GM18868 (cell line): ENCODE measurements at regions not wholly inside any gene's neighbourhood (a gene's known extent, or its start where the extent isn't known, plus 50 kb on each side); places are given as distances from the start of the nearest gene placed in this dataset.

Experiments
- ATAC-seq: cut with Tn5 transposase; IDR thresholded peaks from one replicate; pipeline ENCODE4 v1.9.1; 2021; ENCODE audit warnings: mild to moderate bottlenecking, moderate library complexity; ENCODE audit not compliant: unreplicated experiment

DNA sequence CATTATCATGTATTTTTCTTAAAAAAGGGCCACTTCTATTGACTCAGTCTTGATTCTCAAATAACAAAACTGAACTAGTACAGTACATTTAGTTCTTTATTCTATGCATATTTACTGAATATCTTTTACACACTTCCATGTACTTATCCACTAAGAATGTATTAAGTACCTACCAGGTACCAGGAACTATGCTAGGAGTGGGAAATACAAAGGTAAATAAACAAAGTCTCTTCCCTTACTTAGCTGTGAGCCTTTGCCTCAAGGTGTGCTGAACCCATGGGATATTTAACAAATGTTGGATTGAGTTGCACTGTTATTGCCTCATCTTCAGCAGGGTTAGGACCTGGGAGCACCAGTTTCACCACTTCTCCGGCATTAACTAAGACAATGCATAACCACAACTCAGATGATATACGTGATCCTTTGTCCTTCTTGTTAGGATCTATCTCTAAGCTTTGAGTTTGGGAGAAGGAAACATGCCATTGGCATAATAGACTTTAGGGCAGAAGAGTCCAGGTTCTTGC, 533.9 kb downstream of the TFAP2B start:
- no peak for ATAC-seq

DNA sequence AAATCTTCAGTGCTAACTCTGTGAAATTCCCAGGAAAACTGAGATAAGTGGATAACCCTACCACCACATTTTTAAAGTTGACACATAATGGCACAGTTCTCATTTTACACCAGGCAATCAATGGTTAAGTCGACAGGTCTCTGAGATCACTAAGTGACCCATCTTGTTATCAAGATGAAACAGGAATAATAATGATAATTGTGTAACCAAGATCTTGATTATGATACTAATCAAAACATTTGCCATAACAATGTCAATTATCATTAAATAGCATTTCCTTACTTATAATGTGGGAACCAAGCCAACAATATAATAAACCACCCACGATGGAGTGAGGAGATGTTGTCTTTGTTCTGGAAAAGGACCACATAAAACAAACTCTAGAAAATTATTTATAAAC, 541.6 kb downstream of the TFAP2B start:
- no peak for ATAC-seq

GRCh38 chr6:51365566-51365965, 546.9 kb downstream of the TFAP2B start:
- no peak for ATAC-seq

DNA sequence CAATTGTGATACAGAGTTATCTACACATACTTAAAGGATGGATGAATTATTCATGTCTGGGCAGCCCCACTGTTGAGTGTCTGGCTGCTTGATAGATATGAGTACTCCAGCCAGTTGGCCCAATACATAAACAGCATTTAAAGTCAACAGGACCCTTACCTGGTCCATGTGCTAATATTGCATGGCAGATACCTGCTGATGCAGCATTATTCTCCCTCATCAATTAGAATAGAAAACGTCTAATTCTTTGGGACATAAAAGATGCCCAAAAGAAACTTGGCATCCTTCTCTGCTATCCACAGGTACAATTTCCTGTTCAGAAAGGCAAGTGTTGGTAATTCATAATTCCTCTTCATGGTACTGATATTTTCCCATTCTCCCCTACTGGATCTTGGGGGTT, 550.8 kb downstream of the TFAP2B start:
- no peak for ATAC-seq

DNA sequence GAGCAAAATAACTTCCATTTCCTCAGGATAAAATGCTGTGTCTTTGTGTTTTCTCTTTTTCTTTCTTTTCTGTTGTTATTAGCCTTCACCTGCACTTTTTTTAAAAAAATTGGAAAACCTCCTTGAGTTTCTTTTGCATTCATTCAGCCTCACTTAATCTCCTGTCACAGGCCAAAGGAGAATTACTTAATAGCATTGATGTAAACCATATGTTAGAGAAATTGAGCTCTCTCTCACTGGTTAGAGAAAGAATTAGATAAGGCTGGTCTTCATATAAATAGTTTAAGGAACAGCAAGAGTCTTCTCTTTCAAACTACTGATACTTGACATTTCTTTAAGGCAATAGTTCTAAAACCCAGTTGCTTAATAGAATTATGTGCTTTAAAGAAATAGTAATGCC, 564.2 kb downstream of the TFAP2B start:
- ATAC-seq, result no peak

GRCh38 chr6:51384736-51385135, 566.1 kb downstream of the TFAP2B start:
- ATAC-seq, result no peak

- ATAC-seq, result no peak
These were observed 567.7 kb downstream of the TFAP2B start for GRCh38 chr6:51386347-51386836.

- ATAC-seq, result no peak
These were observed 569.2 kb downstream of the TFAP2B start for GRCh38 chr6:51387907-51388306.

- no peak for ATAC-seq
These were observed 575.4 kb downstream of the TFAP2B start for GRCh38 chr6:51394061-51394460.

DNA sequence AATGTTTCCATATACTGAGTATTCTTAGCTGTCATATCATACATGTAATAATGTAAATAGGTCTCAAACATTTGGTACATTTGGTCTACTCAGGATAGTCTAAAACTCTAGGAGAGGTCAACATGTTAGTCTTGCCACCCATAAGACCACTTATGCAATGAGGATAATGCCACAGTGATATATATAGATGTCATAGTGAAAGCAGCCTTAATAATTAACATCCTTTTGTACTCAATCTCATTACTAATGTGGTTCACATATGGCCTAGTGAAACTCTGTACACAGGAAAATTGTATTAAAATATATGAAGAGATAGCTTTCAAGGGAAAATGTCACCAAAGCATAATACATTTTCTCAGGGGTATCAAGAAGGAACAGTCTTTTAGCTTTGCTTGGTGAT, 577.9 kb downstream of the TFAP2B start:
- ATAC-seq, result no peak

DNA sequence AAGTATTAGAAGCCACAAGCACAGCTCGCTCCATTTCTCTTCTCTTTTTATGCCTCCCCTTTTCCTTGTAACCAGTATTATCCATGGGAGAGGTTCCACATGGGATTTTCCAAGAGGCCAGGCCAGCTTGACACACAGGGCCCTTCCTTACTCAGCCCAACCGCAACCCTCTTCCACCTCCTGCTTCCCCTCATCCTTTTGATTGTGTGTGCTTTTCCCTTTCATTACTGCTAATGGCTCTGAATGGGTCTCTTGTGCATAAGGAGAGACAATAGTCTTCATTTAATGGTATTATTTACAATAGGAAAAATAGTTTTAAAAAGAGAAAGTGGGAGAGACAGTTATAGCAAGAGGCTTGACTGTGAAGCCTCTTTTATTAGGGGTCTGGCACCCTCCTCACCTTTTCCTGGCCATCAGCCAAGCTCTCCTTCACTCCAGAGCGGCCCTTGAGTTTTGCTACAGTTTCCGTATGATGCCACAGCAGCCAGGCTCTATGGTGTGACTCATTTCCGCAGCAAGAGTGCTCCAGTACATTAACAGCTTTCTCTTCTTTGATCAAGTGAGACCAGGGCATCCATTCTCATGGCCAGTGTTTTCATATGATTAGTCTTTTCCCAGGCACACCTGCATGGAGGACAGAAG, 579.5 kb downstream of the TFAP2B start:
- ATAC-seq, result peak; percentile 87

DNA sequence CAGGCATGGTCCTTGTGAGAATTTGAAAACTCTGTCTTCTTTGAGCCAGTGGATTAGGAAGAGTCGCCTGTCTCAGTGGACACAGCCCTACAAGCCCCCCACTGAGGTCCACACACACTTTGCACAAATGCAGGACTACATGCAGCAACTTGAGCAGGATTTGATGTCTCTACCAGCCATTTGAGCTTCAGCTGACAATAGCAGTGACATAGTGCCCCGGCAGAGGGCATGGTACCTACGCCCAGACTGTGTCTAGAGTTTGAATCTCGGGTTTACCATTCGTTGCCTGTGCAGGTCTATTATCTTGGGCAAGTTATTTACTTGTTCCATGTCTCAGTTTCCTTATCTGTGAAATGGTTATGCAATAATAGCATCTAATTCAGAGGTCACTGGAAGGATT, 580.1 kb downstream of the TFAP2B start:
- peak; percentile 59 for ATAC-seq

GRCh38 chr6:51410453-51410852, 591.8 kb downstream of the TFAP2B start:
- no peak for ATAC-seq

DNA sequence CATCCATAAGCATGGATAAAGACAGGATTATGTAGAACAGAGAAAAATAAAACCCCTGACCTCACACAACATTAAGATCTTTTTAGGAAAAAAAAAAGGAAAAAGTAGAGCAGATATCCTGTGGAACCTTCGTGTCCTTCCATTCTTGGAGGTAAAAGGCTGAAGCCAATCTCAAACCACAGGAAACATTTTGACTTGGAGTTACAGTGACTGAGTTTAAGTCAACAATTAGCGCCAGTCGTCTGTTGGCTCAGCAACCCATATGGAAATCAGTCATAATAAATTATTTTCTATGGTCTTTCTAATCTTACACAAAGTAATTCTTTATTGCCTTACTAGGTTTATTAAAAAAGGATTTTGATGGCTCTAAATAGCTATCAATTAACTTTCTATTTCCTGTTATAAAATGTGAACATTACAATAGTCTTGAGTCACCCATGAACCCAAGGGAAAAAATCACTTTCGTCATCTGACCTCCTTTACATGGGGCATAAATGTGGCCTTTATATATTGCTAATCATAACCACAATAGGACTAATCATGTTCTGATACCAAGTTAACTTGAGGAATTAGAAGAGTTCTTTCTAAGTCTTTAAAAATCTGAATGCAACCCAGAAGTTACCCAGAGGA, 592.9 kb downstream of the TFAP2B start:
- no peak for ATAC-seq

DNA sequence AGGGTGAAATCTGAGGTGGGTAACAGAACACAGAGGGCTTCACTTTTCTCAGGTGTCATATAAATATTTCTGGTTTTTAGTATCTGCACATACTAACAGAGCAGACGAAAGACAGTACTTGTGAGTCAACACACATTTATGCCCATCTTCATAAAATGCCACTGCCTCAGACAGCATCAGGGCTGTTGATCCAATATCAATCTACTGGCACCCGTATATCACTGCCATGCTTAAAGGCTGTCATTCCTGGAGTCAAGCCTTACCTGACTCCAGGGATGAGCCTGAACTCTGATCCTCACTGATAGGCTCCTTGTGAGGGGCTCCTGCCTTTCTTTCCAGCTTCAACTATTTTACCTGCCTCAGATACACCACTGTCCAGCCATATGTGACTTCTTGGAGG, 595.7 kb downstream of the TFAP2B start:
- ATAC-seq, result no peak

GRCh38 chr6:51415501-51415900, 596.8 kb downstream of the TFAP2B start:
- ATAC-seq, result no peak

DNA sequence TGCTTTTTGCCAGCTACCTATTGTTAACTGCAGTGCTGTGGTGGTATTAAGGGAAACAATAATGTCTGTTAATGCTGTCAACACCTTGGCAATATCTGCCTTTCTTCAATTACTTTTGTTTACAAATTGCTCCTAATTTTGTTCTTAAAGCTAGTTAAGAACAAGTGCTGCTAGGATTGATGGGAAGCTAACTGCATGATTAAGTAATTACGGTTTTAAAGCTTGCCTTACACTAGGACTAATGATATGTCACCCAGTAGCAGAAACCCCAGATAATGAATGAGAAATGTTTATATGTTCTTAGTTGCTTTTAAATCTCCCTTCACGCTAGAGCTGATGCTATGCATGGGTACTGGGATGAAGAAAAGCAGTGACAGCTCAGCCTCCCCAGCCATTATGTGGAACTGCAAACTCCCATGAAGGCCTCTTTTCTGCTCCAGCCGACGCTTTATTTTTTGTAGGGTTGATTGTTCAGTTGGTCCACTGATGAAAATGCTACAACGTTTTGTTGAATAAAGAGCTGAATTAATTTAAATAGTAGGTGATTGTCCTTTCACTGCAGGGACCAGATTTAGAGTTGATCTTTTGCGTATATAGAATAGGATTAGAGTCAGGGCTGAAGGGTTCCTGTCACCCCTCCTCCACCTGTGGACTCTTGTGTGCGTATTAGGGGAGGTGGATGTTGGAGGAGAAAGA, 610.5 kb downstream of the TFAP2B start:
- ATAC-seq, result no peak

GRCh38 chr6:51430589-51430988, 611.9 kb downstream of the TFAP2B start:
- no peak for ATAC-seq

- ATAC-seq, result no peak
These were observed 613.8 kb downstream of the TFAP2B start for GRCh38 chr6:51432481-51432880.

DNA sequence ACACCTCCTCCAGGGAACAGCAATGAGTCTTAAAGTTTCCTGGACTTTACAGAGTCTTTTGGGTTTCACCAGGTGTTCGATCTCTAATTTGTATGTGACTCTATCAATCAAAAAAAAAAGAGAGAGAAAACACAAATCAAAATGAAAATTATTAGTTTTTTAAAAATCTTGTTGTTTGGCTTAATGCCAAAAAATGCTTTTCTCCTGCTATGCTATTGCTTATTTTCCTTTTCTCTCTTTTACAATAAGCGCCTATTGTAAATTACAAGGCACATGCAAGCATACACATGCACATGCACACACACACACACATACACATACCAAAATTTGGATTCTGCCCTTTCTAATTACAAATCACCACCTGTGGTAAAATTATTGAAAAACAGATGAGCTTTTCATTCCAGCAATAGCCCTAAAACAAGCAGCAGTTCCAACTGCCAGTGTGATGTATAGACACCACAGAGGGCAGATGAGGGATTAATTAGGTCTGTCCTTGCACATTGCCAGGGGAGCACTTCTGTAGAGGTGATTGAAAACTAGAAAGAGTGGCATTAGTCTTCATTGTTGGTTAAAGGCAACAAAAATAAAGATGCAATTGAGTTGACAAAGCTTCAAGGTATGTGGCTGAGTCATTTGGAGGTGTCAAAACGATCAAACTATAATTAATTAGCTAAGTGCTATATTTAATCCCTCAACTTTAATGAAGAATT, 631.7 kb downstream of the TFAP2B start:
- peak; percentile 50 for ATAC-seq

- no peak for ATAC-seq
These were observed 632.3 kb downstream of the TFAP2B start for GRCh38 chr6:51450958-51451357.
